Urinary bladder (tissue), 3 donors: ENCODE measurements at regions not wholly inside any gene's neighbourhood (a gene's known extent, or its start where the extent isn't known, plus 50 kb on each side); places are given as distances from the start of the nearest gene placed in this dataset.
A peak's percentile ranks its signal among the peaks of the same experiment; 100 is the strongest.

ENCODE experiments used
- DNase-seq: peaks from one replicate; pipeline ENCODE4 v3.0.0-alpha.2; 2015; ENCODE audit errors: extremely low spot score
- H3K27ac ChIP-seq: one replicate; pipeline ENCODE4 v1.5.1; 2013; ENCODE audit warnings: low read depth, mild to moderate bottlenecking, moderate library complexity
- H3K36me3 ChIP-seq: one replicate; pipeline ENCODE4 v1.6.1; 2013; ENCODE audit warnings: mild to moderate bottlenecking, moderate library complexity; ENCODE audit not compliant: insufficient read depth
- H3K4me1 ChIP-seq: one replicate; pipeline ENCODE4 v1.6.1; 2013; ENCODE audit warnings: mild to moderate bottlenecking, moderate library complexity; ENCODE audit not compliant: insufficient read depth
- H3K4me3 ChIP-seq: one replicate; pipeline ENCODE4 v1.5.1; 2013; ENCODE audit warnings: low read depth, low read length
- WGBS: extraction: QIAGEN DNeasy Blood & Tissue Kit; methylation state at CpG from one replicate; pipeline ENCODE4 v1.1.7; 2013; 5-methylcytosine and 5-hydroxymethylcytosine counted together
- donor health status: healthy with polysubstance abuse.
- donor health status: healthy.

DNA sequence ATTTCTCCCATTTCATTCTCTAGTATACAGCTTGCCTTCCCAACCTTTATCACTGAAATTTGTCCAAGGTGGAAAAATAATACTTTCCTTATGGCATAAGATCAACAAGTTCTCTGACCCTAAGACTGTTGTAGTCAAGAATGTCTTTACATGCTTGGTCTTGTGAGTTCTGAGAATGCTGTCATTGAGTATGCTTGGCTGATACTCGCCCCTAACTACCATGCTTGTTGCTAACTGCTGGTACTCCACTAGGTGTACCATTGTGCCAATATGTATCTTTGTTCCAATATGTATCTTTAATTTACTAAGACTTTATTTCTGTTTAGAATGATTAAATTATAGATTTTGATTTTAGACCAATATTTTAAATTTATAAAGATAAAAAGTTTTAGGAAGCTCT is 796.4 kb downstream of the PCDH7 start:
- H3K4me3 ChIP-seq = no peak overlapping the region
- WGBS = 89% methylated on average over 1 of the region's 1 CpG
- no peak overlapping the region for H3K27ac ChIP-seq
- no peaks in the 10 kb centered on the region for H3K36me3 ChIP-seq
- DNase-seq = no peak
- no peaks in the 10 kb centered on the region for H3K4me1 ChIP-seq

DNA sequence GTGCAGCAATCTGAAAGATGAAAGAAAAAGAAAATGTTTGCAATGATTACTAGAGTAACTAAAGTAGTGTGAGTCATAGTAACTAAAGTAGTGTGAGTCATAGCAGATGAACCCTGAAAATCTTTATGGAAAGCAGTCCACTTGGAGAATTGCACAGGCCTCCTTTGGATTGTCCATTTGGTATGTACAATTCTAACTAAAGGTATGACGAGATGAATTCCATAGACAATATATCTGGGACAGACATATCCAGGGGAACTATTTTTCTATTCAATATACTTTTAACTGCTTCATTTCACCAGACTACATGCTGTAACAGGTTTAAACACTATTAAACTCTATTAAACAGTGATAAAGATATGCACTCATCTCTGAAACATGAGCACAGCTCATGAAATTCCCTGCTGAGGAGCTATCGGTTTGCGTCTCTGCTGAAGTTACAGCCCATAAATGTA is 798.7 kb downstream of the PCDH7 start:
- Histone ChIP-seq H3K27ac (no peak overlapping the region), H3K4me3 (no peak overlapping the region), H3K4me1 (no peaks in the 10 kb centered on the region), H3K36me3 (no peaks in the 10 kb centered on the region)
- peak; percentile 3 for DNase-seq
- WGBS = 40% methylated on average over 3 of the region's 3 CpGs

DNA sequence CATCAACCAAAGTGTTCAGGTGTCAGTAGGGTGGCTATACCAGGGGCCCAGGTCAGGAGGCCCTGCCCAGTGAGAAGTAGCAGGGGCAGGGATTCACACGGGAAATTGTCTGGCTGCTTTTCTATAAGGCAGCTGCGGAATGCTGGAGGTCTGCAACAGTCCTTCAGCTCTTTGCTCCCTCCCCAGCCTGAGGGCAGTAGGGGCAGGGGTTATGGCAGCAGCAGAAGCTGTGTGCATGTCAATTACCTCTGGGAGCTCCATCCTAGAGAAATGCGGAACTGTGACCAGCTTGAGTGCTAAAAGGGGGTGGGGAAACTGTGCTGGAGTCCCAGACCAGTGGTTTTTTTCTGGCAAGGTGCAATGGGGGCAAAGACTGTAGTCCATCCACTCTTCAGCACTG is 810.4 kb downstream of the PCDH7 start:
- Histone ChIP-seq H3K4me3 (no peak overlapping the region), H3K4me1 (no peaks in the 10 kb centered on the region), H3K27ac (no peak overlapping the region), H3K36me3 (no peaks in the 10 kb centered on the region)
- no peak for DNase-seq
- WGBS = 85% methylated on average over 3 of the region's 3 CpGs

DNA sequence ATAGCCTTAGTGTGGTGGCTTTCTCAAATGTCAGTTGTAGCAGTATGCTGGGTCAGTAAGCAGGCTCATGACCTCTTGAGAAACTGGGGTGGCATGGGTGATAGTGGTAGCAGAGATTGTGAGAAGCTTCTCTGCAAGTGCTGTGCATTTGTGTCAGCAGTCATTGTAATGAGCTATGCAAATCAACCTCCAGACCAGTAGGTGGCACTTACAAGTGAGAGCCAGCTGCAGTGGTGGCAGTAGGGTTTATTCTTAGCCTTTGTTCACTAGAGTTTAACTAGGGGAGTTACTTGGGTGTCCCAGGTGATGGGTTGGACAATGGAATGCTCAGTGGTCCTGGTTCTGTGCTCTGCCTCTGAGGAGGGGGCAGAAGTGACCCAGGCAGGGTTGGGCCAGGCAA is 818.7 kb downstream of the PCDH7 start:
- no peak for DNase-seq
- H3K4me1 ChIP-seq = no peaks in the 10 kb centered on the region

DNA sequence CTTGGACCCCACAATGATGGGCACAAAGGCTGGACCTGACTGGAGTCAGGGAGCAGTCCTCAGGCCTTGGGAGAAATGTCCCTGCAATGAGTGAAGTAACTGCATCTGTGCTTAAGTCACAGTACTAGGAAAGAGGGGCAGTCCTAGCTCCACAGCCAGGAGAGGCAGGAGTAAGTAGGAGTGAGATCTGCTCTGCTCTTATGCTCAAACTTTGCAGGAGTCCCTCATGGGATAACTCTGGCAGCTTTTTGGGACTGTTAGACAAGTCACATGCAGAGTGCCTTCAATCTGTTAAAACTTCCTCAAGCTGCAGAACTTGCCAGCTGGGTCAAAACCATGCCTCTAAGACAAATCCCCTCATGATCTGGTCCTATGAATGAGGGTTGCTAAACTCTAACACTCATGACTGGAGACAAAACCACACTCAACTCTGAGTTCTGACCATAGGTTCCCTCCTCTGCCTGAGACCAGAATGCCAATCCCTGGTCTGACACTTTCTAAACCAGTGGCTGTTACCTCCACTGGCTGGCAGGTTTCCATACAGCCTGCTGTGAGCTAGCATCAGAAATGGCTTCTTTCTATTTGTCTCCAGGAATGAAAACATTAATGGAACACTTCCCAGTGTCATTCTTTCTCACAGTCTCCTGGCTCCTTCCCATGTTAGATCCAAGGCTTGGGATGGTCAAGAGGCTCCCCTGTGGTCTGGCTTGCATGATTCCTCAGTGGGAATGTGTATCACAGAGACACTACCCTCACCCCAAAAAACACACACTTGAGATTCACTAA is 819.3 kb downstream of the PCDH7 start:
- Histone ChIP-seq H3K4me3 (no peak overlapping the region), H3K27ac (no peak overlapping the region), H3K36me3 (no peaks in the 10 kb centered on the region), H3K4me1 (no peaks in the 10 kb centered on the region)
- no peak for DNase-seq

More for the DNA sequence above, 818.7 kb downstream of the PCDH7 start:
- no peak overlapping the region for H3K4me3 ChIP-seq
- H3K36me3 ChIP-seq = no peaks in the 10 kb centered on the region
- H3K27ac ChIP-seq = no peak overlapping the region

DNA sequence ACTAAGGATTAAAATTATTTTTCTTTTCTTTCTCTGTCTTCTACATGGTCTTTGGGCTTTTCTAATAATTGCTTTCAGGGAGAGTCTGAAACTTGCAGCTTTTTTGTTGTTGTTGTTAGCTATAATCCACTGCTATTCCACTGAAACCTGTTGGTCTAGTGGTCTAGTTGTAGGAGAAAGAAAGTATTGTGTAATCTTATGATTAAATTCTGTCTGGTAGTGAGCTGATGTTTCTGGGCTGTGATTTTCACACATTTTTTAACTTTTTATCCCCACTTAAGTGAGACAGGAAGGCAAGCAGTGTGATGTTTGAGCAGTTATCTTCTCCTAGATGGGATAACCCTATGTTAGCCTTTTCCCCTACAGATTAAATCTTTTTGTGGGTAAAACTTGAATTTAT is 825.2 kb downstream of the PCDH7 start:
- H3K4me3 ChIP-seq = no peak overlapping the region
- no peak for DNase-seq
- no peaks in the 10 kb centered on the region for H3K36me3 ChIP-seq
- H3K4me1 ChIP-seq = no peaks in the 10 kb centered on the region
- H3K27ac ChIP-seq = no peak overlapping the region

DNA sequence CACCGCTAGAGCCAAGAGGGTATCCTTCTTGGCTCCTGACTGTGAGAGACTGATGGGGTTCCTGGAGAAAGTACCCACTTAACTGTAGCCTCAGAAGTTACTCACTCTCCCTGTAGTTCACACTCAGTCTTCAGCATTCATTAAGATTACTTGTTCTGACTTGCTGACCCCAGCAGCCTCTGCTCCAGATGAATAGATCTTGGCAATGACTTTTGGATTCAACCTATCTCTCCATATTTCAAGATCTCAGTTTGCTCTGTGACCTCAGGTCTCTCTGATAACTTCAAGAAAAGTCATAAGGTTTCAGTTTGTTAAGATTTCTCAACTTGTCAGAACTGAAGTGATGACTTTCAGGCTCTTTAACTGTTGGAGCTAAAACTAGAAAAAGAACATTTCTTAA is 825.6 kb downstream of the PCDH7 start:
- H3K4me3 ChIP-seq = no peak overlapping the region
- DNase-seq = no peak
- H3K27ac ChIP-seq = no peak overlapping the region
- 84% methylated on average over 1 of the region's 1 CpG for WGBS
- H3K36me3 ChIP-seq = no peaks in the 10 kb centered on the region
- no peaks in the 10 kb centered on the region for H3K4me1 ChIP-seq

DNA sequence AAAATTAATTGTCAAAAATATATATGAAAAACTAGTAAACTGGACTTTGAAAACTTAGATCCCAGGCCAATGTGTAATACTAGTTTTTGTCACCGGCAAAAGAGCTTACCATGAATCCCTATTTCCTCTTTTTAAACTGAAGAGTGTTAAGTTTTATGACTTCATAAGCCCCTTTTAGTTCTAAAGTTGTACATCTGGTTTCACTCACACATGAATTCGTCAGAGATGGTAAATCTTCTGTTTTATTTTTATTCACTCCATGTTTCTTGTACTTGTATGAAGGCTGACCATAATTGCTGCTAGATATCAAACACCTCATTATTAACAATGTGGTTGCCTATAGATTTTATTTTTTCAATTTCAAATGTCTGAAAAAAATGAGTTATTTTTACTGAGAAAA is 827.9 kb downstream of the PCDH7 start:
- no peak overlapping the region for H3K4me3 ChIP-seq
- 24% methylated on average over 2 of the region's 2 CpGs for WGBS
- H3K36me3 ChIP-seq = no peaks in the 10 kb centered on the region
- H3K27ac ChIP-seq = no peak overlapping the region
- no peaks in the 10 kb centered on the region for H3K4me1 ChIP-seq
- no peak for DNase-seq

DNA sequence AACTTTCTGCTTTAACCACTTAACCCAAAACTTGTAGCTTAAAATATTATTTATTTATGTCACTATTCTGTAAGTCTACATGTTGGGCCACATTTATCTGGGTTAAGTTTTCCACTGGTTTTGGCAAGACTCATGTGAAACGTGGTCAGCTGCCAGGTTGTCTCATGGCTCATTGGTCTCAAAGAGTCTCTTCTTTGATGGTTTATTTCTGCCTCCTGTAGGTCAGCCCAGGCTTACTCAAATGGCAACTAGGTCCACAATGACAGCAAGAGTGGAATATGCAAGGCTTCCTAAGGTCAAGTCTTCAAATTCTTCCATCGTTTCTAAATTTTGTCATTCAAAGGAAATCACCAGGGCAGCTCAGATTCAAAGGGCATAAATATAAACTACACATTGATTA is 828.7 kb downstream of the PCDH7 start:
- Histone ChIP-seq H3K4me3 (no peak overlapping the region), H3K4me1 (no peaks in the 10 kb centered on the region), H3K27ac (no peak overlapping the region), H3K36me3 (no peaks in the 10 kb centered on the region)
- DNase-seq = no peak
- WGBS = 56% methylated on average over 2 of the region's 2 CpGs

DNA sequence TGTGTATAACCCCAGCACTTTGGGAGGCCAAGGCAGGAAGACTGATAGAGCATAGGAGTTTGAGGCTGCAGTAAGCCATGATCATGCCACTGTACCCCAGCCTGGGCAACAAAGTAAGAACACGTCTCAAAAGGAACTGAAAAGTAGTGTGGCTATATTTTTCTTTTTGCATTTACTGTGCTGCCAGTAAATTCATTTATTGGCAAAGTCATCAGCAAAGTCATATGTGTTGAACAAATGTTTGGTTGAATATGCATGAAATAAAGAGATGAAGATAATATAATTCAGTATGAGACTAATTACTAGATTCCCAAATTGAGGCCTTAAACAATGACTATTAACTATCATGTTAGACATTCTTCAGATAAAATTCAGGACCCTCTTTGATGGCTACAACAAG is 829.1 kb downstream of the PCDH7 start:
- DNase-seq = no peak
- 95% methylated on average over 1 of the region's 1 CpG for WGBS
- Histone ChIP-seq H3K27ac (no peak overlapping the region), H3K36me3 (no peaks in the 10 kb centered on the region), H3K4me1 (no peaks in the 10 kb centered on the region), H3K4me3 (no peak overlapping the region)

DNA sequence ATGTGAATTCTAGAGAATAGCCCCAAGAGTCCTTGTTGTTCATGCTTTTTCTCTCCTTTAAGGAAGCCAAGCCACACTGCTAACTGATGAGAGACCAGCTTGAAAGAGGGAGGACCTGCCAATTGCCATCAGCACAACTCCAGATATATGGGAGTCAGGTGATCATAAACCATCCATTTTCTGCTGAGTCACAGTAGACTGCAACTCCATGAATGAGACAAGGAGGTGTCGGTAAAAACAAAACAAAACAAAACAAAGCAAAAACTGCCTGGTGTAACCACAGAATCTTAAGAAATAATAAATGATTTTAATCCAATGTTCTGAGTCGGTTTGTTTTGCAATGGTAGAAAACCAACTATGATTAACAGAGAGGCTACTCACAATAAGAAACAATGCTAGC is 837.3 kb downstream of the PCDH7 start:
- no peak for DNase-seq
- Histone ChIP-seq H3K4me1 (no peaks in the 10 kb centered on the region), H3K4me3 (no peak overlapping the region), H3K36me3 (no peaks in the 10 kb centered on the region), H3K27ac (no peak overlapping the region)
- WGBS = 93% methylated on average over 2 of the region's 2 CpGs

DNA sequence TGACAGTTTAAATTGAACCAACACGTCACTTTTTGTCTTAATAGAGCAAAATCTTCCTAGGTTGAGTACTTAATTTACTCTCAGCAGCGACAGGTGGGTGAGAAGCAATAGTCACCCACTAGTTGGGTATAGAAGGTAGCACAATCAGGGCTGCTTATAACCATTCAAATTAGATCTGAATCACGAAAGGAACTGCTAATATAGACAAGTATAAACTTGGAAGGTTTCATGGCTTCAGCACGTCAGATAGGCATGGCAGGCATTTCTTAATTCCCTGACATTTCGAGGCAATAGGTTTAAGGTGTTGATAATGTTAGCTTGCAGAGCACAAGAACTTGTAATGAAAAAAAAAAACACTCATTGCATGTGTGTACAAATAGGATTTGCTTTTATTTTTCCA is 853.4 kb downstream of the PCDH7 start:
- no peak for DNase-seq
- H3K4me3 ChIP-seq = no peak overlapping the region
- WGBS = 82% methylated on average over 5 of the region's 5 CpGs
- no peaks in the 10 kb centered on the region for H3K4me1 ChIP-seq
- H3K36me3 ChIP-seq = no peaks in the 10 kb centered on the region
- H3K27ac ChIP-seq = no peak overlapping the region

DNA sequence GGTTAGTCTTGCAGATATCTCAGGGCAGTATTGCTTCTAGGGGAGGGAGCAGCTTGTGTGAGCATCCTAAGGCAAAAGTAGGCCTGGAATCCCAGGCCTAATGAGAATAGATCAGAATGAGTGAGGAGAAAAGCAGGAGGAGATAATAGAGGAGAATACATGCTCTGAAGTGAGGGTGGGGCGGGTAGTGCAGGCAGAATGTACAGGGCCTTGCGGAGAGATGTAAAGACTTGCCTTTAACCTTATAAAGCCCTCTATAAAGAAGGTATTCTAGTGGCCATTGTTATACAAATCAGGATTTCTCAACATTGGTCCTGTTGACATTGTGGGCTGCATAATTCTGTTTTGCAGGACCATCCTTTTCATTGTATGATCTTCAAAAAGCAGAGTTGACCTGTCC is 855.3 kb downstream of the PCDH7 start:
- H3K36me3 ChIP-seq = no peaks in the 10 kb centered on the region
- H3K4me1 ChIP-seq = no peaks in the 10 kb centered on the region
- no peak overlapping the region for H3K27ac ChIP-seq
- 90% methylated on average over 2 of the region's 2 CpGs for WGBS
- DNase-seq = no peak
- H3K4me3 ChIP-seq = no peak overlapping the region

DNA sequence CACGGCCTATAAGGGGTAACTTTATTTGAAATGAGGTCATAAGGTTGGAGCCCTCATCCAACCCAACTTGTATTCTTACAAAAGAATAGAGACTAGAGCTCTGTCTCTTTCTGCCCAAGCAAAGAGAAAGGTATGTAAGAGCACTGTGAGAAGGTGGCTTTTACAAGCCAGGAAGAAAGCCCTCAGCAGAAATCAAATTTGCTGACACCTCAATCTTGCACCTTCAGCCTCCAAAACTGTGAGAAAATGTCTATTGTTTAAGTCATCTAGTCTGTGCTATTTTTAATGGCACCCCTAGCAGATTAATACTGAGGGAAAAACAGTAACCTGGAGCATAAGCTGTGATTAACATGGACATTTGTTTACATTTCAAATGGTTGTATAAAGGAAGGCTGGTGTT is 860.7 kb downstream of the PCDH7 start:
- Histone ChIP-seq H3K36me3 (no peaks in the 10 kb centered on the region), H3K4me3 (no peak overlapping the region), H3K4me1 (no peaks in the 10 kb centered on the region), H3K27ac (no peak overlapping the region)
- DNase-seq = no peak
- 90% methylated on average over 1 of the region's 1 CpG for WGBS

DNA sequence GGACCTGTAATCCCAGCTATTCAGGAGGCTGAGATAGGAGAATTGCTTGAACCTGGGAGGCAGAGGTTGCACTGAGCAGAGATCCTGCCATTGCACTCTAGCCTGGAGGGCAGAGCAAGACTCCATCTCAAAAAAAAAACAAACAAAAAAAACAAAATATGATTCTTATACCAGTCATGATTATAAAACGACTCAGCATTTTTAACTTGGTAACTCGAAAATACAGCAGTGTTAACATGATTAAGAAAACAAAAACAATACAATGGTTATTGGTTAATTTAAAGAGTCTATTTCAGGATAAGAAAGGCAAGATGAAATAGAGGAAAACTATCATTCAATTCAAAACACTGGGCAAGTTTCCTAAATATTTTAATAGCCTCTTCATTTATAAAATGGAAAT is 865.3 kb downstream of the PCDH7 start:
- no peaks in the 10 kb centered on the region for H3K36me3 ChIP-seq
- 79% methylated on average over 2 of the region's 2 CpGs for WGBS
- DNase-seq = no peak

More for the DNA sequence above, 865.3 kb downstream of the PCDH7 start:
- Histone ChIP-seq H3K4me1 (no peaks in the 10 kb centered on the region), H3K27ac (no peak overlapping the region), H3K4me3 (no peak overlapping the region)
